D341Med (cell line): ENCODE measurements at regions not wholly inside any gene's neighbourhood (a gene's known extent, or its start where the extent isn't known, plus 50 kb on each side); places are given as distances from the start of the nearest gene placed in this dataset.
A peak's percentile ranks its signal among the peaks of the same experiment; 100 is the strongest.
"Not testable (repeated sequence)": the region's sequence is repeated elsewhere in the genome, so short reads cannot be mapped to it uniquely, and the experiment has no call there.

Experiments used
- DNase-seq: peaks from one replicate; pipeline ENCODE4 v3.0.0; 2012; ENCODE audit warnings: low spot score

GRCh38 chr11:79506734-79507344 lies 66.0 kb upstream of the TENM4 start:
- DNase-seq: no peak

- DNase-seq: no peak
Measured at GRCh38 chr11:79506124-79506523, 65.3 kb upstream of the TENM4 start.

GRCh38 chr11:79503028-79503427 lies 62.2 kb upstream of the TENM4 start:
- DNase-seq: no peak

- no peak for DNase-seq
Measured at GRCh38 chr11:79501707-79502106, 60.9 kb upstream of the TENM4 start.

- DNase-seq: not testable (repeated sequence)
Measured at GRCh38 chr11:79499929-79500328, 59.1 kb upstream of the TENM4 start.

GRCh38 chr11:79498667-79499066 lies 57.8 kb upstream of the TENM4 start:
- DNase-seq: no peak

- peak; percentile 57 for DNase-seq
Measured at GRCh38 chr11:79493555-79494171, 52.8 kb upstream of the TENM4 start.

GRCh38 chr11:79492008-79492407 lies 51.2 kb upstream of the TENM4 start:
- no peak for DNase-seq
